NCI-H524 treated with DMSO at 0.1 percent for 48 hours (cell line): ENCODE measurements at regions not wholly inside any gene's neighbourhood (a gene's known extent, or its start where the extent isn't known, plus 50 kb on each side); places are given as distances from the start of the nearest gene placed in this dataset.

Experiments
- DNase-seq: peaks from one replicate; lab custom pipeline; 2025; lab: John Stamatoyannopoulos, UW

DNA sequence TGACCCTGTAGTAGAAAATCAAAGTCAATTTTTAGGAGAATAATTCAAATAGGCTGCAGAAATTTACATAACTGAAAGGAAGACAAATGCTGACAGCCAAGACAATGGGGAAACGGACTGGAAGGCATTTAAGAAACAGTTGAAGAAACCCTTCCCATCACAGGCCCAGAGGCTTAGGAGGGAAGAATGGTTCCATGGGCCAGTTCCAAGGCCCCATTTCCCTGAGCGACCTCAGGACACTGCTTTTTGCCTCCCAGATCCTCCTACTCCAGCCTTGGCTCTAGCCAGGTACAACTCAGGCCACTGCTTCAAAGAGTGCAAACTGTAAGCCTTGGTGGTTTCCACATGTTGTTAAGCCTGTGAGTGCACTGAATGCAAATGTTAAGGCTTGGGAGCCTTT, 184.1 kb upstream of the SGCD start:
- DNase-seq: no peak

DNA sequence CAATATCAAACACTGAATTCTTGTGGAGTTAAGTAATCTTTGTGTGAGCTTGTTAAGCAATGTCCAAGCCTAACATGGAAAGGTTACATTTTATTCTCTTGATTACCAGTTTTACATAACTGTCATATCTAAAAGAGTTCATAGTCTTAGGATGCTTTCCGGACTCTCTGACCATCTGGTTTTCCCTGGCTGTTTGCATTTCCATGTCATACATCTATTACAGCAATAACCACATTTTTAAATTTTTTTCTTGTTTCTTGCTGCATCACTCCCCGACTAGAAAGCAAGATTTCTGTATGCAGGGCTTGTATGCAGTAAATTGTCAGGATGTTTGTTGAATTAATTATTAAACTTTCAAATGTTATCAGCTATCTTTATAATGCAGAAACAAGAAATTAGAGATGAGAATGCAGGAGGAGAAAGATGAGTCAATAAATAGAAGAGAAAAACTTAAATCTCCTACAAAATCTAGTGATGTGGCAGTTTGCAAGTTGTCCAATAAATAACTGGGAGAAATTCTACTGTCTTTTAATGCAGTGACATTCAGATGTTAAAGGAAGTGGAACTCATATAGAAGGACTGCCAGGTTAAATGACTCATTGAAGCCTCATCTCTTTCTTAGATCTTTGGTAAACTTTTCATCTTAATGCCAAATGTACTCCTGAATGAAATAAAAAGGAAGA, 179.6 kb upstream of the SGCD start:
- no peak for DNase-seq

DNA sequence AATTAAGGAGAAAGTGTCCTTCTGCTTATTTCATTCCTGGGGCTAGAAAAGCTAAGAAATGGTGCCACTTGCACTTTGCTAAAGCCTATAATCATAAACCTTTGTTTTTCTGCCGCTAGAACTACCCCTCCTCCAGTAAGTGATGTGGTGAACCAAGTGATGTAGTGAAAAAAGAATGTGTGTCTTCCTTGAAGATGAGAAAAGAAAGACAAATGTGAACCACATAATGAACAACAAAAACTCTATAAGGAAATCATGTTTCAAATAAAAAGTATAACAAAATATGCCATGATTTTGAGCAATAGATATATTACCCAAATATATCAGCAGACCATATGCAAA, 179.0 kb upstream of the SGCD start:
- DNase-seq: no peak

DNA sequence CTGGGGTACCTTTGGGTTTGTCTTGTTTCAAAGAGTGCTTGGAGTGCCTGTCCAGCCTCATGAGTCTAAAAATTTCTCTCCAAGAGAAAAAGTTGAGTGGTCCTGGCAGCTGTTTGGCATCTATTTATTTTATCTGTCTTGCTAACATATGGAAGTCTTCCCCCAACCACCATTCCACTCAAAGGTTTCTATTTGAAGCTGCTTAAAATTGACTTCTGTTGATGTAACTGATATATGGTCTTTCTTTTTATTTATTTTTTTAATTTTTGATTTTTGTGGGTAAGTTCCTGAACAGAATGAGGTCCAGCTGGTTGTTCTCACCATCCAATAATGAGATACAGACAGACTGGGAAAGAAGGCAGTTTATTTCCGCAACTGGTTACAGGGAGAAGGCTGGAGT, 178.7 kb upstream of the SGCD start:
- no peak for DNase-seq

DNA sequence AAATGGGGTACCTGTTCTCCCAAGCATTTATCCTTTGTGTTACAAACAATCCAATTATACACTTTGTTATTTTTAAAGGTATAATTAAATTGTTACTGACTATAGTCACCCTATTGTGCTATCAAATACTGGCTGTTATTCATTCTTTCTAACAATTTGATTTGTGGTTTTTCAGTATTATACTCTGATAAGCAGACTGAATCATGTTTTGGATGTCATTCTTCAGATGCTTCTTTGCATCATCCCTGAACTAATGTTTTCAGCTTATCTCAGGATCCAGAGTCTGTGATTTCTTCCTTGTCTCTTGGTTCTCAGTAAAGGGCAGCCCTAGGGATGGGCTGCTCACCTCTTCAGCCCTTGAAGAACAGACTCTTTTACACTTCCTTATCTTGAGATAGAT, 177.8 kb upstream of the SGCD start:
- DNase-seq: no peak

DNA sequence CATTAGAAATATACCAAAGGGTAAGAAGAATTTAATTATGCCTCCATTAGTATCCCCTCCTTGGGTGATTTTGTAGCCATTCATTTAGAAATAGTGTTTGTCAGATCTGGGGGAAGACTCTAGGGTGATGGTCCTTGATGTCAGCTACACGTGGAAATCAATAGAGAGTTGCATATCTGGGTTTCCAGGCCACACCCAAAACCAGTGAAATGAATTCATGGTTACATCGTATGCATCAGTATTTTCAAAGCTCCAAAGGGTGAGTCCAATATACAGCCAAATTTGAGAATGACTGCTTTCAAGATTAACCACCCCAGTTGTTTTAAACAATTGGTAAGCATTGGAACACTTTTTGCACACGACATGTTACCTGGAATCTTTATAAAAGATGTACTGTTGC, 173.4 kb upstream of the SGCD start:
- no peak for DNase-seq

DNA sequence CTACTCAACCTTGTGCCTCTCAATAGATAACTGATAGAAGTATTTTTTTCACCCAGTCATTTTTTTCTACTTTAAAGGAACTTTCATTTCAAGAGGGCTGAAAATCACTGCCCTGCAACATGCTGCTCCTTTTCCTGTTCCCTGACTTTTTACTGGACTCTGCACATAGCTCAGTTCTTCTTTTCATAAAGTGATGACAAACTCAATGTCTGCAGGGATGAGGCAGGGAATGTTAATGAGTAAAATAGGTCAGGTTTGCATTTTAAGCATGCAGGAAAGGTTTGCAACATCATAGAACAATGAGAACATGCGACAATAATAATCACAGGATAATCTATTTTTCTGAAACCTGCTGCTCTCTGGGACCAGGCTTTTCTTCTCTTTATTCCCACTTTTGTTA, 172.2 kb upstream of the SGCD start:
- no peak for DNase-seq

DNA sequence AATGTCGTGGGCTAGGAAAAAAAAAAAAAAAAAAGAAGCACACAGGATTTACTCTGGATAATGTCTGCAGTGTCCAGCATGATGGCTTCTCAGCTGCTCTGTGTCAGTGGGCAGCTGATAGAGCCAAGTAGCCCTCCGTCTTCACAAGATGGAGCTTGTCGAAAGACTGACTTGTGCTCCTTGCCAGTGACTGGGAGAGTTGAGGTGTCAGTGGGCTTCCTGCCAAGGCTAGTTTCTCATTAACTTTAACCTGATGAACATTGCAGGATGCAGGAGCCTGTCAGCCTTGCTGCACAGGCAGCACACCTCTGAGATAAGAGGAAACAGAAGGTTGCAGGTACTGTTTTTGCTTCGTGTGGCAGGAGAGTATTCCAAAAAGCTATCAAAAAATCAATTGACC, 171.4 kb upstream of the SGCD start:
- DNase-seq: no peak

DNA sequence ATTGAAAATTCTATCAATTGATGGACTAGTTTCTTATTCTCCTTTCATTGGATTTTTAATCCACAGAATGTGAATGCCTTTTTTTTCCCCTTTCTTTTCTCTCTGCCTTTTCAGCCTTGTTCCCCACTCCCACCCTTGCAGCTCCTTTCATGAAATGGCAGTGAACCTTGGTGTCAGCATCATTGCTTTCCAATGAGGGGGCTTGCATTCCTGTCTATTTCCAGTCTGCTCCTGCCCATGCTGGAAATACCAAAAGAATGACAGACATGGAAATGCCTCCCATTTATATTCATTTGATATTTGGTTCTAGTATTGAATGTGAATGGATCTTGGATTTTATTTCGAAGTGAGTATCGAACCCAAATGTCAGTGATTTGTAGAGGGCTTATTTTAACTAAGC, 162.7 kb upstream of the SGCD start:
- DNase-seq: no peak

DNA sequence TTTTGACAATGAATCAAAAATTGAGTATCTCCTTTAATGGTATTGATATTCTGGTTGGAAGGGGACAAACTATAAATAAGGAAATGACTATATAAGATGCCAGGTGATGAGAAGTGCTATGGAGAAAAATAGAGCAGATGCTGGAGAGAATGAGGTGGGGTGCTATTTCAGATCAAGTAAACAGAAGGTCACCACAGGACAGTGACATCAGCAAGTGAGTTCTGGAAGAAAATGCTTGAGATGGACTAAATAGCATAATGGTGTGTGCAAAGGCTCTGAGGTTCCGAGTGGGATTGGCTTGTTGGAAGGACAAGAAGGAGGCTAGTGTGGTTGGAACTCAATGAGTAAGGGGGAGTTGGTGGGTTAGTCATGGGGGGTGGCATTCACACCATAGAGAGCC, 157.5 kb upstream of the SGCD start:
- no peak for DNase-seq

DNA sequence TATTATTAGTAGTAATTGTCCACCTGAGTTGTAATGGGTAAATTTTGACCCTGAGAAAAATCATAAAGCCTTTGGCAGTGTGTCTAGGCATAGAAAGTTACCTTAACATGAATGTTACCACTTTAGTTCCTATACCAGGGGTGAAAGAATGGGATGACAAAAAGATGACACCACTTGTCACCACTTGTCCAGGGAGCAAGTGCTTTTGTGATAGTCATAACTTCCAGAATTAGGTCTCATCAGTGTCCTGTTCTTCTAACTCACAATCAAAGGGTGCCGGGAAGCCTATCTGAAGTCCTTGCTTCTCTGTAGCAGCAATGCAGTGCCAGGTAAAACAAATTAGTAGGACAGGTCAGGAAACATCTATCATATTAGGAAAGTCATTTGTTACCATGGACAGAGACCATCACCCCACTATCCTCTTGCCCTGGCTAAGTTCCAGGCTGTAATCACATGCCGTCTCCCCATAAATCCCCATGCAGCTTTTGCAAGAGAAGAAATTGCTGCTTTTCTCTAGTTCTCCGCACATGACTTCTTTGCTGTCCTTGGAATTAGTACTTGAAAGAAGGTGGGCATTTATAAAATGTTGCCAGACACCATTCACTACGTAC, 156.5 kb upstream of the SGCD start:
- no peak for DNase-seq

DNA sequence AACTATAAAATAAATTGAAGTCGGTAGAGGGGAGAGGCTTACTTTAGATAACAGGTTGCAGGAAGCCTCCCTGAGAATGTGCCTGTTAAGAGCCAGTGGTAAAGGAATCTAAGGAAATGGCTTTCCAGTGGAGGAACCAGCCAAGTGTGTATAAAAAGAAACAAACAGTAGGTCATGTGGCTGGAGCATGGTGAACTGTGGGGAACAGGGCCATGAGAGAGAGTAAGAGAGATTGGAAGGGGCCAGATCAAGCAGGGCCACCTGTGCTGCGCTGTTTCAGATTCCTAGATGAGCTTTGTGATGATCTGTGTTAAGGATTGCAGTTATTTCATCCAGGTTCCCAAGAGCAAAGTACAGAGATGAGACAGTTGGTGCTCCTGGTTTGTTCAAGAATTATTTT, 152.7 kb upstream of the SGCD start:
- no peak for DNase-seq

DNA sequence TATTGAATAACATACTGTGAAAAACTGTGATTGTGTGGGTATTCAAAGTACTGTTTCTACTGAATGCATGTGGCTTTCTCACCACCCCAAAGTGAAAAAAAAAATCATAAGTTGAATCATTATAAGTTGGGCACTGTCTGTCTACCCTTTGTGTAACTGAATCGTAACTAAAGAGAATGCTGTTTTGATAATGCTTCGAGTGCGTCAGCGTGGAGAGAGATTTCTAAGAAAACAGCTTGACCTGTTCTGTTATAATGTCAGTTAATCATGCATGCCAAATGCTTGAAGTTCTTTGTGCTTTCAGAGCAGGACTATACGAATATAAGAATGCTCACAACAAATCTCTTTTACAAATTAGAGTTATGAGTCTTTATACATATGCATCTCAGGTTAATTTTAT, 148.8 kb upstream of the SGCD start:
- no peak for DNase-seq

DNA sequence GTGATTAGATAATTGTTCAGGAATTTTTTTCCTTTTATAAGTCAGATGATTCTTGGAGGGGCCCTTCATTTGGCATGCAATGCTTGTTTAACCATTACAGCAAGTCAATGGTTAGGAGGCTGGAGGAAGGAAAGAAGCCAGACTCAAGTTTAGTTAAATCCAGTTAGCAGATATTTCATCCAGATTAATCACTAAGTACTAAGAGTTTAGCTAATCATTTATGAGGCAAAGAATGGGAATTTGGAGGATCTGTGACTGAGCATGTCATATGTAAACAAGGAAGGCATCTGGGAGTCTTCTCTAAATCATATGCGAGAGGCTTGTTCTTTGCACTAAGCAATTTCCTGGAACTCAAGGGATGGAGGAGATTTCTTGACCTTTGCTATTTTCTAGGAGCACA, 145.3 kb upstream of the SGCD start:
- no peak for DNase-seq

DNA sequence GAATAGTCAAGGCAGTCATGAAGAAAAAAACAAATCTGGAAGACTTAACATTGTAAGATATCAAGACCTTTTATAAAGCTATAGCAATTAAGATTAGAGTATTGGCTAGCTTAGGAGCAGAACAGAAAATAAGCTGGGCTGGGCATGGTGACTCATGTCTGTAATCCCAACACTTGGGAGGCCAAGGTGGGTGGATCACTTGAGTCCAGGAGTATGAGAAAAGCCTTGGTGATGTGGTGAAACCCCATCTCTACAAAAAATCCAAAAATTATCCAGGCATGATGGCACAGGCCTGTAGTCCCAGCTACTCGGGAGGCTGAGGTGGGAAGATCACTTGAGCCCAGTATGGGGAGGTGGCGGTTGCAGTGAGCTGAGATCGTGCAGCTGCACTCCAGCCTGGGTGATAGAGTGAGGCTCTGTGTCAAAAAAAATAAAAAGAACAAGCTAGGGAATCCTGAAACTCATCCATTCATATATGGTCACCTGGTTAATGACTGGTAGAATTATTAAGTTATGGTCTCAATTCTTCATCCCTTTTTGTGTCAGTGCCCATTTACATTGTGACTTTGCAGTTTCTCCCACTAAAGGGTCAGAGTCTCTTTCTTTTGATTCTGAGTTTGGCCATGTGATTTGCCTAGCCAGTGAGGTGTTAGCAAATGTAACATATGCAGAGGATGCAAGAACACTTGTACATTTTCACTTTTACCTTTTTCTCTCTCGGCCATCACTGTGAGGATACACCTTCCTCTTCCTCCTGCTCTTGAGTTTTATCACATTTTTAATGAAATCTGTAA, 144.6 kb upstream of the SGCD start:
- no peak for DNase-seq

DNA sequence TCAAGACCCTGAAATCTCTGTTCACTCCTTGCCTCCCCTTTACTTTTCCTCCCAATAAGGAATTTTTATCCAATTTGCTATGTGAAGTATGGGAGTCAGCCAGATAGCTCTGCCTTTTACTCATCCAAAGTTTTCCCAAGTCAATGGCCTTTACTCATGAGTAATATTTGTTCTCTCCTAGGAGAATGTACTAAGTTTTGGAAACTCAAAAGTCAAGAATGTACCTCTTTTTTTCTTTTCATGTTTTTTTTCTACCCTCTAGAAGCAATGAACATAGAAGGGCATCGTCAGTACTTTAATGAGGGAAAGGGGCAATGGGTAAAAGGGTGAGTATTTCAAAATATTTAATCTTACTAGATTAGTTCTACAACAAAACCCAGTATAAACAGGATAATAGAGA, 140.2 kb upstream of the SGCD start:
- no peak for DNase-seq

DNA sequence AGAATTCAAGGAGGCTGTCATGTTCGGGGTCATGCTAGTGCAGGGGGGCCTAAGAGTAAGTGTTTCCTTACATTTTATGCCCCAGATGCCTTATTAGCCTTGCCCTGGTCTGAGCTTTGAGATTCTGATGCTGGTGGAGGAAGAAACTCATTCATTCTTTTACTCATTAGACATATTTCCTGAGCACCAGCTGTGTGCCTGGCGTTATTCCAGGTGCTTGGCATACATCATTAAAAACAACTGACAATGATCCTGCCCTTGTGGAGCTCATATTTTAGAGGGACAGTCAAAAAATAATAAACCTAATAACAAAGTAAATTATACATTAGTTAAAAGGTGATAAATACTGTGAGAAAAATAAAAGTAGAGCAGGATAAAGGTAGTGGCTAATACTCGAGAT, 138.9 kb upstream of the SGCD start:
- no peak for DNase-seq

DNA sequence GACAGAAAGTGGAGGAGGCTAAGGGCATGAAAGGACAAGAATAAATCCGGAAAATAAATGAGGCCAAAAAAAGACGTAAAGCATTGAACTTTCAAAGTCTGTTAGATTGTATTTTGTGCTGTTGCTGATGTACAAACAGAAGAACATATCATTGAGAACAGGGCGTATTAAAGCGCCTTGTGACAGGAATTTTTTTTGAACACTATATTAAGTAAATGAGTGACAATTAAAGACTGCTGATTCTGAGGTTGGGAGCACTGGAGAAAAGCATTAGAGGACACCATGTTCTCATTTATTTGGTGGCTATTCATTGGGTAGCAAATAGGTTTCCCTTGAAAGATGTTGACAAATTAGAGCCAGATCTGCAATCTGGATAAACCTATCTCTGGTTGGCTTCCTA, 137.3 kb upstream of the SGCD start:
- no peak for DNase-seq

DNA sequence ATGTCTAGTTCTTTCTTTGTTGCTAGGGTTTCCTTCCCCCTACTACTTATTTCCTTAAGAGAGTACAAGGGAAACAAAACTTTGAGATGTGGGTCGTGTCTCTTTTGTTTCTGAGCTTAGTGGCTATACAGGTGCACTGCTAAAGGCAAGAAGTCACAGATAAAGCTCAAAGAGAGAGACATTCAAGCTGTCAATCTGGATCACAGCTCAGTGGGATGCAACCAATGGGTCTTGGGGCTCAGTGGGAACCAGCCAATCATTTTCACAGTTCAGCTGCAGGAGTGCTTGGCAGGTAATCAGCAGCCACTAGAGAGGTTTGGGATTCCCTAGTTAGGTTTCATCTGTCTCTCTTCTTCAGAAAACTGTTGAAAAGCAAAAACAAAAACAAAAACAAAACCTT, 135.4 kb upstream of the SGCD start:
- no peak for DNase-seq

DNA sequence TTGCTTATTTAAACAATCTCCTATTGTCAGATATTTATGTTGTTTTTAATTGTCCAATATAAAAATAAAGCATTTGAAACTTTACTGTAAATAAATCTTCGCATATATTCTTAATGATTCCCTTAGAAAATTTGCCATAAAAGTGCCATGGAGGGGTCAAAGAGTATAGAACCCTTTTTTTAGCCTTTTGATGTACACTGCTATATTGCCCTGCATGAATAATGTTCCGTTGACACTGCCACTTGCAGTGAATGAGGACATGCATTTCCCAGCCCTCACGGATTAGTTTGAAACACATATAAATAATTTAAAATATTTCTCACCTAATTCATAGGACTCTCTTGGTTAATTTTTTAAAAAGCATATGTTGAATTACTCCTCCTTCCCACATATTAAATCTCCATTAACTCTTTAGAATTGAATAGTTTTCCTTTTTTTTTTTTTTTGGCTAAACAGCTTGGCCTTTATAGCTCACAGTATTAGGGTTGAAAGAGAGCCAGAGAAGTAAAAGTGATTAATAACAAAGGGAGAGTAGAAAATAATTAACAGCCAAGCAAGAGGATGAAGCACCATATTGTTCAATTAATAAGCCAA, 129.8 kb upstream of the SGCD start:
- DNase-seq: no peak

DNA sequence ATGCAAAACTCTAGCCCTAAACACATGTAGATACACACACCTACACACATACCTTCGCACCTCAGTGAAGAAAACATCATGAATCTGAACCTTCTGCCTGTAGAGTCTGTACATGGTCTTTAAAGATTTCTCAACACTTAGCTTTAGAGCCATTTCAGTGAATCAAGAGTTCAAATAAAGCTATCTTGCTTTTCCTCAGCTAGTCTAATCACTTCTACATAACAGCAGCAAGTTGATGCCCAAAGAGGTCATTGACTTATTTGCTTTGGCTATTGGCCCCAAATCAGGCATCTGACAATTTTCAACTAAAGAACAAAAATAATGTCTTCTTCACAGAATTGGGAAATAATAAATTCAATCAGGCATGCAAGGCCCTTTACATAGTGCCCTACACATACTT, 127.9 kb upstream of the SGCD start:
- no peak for DNase-seq

DNA sequence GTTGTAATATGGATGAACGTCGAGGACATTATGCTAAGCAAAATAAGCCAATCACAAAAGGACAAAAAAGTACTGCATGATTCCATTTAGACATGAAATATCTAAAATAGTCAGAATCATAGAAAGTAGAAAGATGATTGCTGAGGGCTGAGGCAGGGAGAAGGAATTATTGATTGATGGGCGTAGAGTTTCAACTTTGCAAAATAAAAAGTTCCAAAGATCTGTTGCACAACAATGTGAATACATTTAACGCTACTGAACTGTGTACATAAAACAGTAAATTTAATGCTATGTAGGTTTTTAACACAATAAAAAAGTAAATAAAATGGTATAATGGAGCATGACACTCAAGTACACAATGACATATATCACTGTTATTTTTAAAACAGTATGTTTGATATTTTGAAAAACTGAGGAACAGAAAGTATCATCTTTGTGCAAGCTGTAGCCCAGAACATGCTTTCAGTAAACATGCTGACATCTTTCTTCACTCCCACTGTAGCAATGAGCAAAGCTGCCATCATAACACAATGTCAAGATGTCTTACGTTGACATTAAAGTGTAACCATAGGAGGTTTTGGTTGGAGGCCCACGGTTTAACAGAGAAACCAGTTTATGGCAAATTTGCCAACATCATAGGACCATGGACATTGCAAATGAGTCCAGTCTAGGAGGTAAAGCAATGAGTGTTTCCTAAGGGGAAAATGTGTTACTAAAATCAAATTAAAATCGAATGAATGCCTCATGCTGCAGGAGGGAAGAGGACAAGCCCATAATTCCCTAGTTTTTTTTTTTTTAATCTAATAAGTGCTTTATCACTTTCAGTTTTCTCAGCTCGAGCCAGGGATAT, 125.8 kb upstream of the SGCD start:
- DNase-seq: no peak
